ENCODE measurements at regions not wholly inside any gene's neighbourhood (a gene's known extent, or its start where the extent isn't known, plus 50 kb on each side); places are given as distances from the start of the nearest gene placed in this dataset.

DNA sequence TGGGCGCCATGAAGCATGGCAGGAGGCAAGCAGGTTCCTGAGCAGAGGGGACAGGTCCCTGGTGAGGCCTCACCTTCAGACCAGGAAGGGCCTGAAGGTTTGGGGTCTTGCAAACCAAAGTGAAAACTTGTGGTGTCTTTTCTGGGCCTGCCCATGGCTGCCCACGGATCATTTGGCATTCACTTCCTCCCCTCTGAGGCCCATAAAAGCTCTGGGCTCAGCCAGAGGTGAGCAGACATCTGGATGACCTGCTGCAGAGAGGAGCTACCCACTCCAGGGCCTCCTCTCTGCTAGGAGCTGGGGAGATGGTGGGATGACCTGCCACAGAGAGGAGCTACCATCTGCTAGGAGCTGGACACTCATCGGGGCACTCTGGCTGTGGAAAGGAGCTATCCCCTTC, 112.9 kb upstream of the TMEM18 start:
- no peak for DNase-seq
- 83 to 100% methylated on average over 1 to 3 of the region's 3 CpGs for WGBS, 2 donors (ENCODE audit: low coverage in 1 of 2)
- H3K36me3 ChIP-seq = no peaks in the 10 kb centered on the region
- H3K27me3 ChIP-seq = no peaks in the 10 kb centered on the region
- H3K4me3 ChIP-seq = no peak overlapping the region
- no peaks in the 10 kb centered on the region for H3K4me1 ChIP-seq
- intact Hi-C loops (cut with DNase I; ENCODE audit: low total_unique reads) = no loop called here
- in situ Hi-C loops (cut with MboI; ENCODE audit: low pct_ligation_motif_present in 1 of 4, low pct_unique_long_range_greater_than_20kb in 1 of 4, low sequenced_read_pairs in 3 of 4) = no loop called here
- no peaks in the 10 kb centered on the region for H3K9me3 ChIP-seq
- no peak for TF ChIP-seq EP300 (IDR thresholded peaks at IDR 0.05; ENCODE audit: low read depth)
- TF ChIP-seq, protein P1, sequence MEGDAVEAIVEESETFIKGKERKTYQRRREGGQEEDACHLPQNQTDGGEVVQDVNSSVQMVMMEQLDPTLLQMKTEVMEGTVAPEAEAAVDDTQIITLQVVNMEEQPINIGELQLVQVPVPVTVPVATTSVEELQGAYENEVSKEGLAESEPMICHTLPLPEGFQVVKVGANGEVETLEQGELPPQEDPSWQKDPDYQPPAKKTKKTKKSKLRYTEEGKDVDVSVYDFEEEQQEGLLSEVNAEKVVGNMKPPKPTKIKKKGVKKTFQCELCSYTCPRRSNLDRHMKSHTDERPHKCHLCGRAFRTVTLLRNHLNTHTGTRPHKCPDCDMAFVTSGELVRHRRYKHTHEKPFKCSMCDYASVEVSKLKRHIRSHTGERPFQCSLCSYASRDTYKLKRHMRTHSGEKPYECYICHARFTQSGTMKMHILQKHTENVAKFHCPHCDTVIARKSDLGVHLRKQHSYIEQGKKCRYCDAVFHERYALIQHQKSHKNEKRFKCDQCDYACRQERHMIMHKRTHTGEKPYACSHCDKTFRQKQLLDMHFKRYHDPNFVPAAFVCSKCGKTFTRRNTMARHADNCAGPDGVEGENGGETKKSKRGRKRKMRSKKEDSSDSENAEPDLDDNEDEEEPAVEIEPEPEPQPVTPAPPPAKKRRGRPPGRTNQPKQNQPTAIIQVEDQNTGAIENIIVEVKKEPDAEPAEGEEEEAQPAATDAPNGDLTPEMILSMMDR (IDR thresholded peaks at IDR 0.05) = no peak
- no peak for TF ChIP-seq POLR2A (IDR thresholded peaks at IDR 0.05)
- no peak for TF ChIP-seq POLR2AphosphoS5 (IDR thresholded peaks at IDR 0.05)
- no peak overlapping the region for H3K27ac ChIP-seq

DNA sequence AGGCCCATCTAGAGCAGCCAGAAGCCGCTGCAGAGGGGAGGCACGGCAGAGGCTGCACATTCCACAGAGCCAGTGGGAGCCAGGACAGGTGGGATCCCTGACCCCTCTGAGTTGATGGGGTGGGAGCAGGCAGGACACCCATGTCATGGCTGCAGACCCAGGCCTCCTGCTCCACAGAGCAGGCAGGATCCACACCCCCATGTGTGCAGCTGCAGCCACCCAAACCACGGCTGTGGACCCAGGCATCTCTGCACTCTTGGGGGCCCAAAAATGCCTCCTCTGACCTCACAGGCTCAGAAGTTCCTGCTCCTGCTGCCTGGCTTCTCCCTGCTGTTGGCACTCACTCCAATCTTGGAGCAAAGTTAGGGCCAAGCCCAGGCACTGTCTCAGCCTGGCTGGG, 112.3 kb upstream of the TMEM18 start:
- in situ Hi-C loops (cut with MboI; ENCODE audit: low pct_ligation_motif_present in 1 of 4, low pct_unique_long_range_greater_than_20kb in 1 of 4, low sequenced_read_pairs in 3 of 4) = no loop called here
- Histone ChIP-seq H3K36me3 (no peaks in the 10 kb centered on the region), H3K27me3 (no peaks in the 10 kb centered on the region), H3K9me3 (no peaks in the 10 kb centered on the region), H3K4me1 (no peaks in the 10 kb centered on the region), H3K4me3 (no peak overlapping the region), H3K27ac (no peak overlapping the region)
- intact Hi-C loops (cut with DNase I; ENCODE audit: low total_unique reads) = no loop called here
- no peak for DNase-seq
- WGBS, 2 donors (ENCODE audit: low coverage in 1 of 2) = 97 to 100% methylated on average over 1 to 3 of the region's 3 CpGs
- TF ChIP-seq POLR2A (IDR thresholded peaks at IDR 0.05) (no peak), POLR2AphosphoS5 (IDR thresholded peaks at IDR 0.05) (no peak), EP300 (IDR thresholded peaks at IDR 0.05; ENCODE audit: low read depth) (no peak)
- TF ChIP-seq, protein P1 (IDR thresholded peaks at IDR 0.05) = no peak

DNA sequence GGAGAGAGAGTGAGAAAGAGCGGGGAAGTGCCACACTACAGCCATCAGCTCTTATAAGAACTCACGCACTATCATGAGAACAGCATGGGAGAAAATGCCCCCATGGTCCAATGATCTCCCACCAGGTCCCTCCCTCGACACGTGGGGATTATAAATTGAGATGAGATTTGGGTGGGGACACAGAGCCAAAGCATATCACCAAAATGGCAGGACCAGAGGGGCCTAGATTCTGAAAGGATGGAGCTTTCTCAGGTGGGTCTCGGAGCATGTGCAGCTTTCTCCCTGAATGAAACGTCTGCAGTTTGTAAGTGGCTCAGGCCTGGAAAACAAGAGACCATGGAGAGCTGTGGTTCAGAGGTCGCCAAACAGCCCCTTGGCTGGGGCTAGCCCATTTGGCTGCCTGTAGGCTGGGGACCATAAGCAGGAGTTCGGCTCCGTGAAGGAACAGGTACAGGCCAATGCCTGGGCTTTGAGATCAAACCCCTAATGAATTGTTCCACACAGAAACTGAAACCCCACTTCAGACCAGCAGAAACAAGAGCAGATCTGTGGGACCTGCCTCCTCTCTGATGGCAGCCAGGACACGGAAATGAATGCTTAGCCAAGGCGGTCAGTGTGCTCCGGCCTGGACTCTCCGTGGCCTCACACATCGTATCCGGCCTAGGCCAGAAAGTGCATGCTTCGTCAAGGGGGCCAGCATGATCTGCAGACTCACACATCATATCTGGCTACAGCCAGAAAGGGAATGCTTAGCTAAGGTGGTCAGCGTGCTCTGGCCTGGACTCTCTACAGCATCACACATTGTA, 111.2 kb upstream of the TMEM18 start:
- intact Hi-C loops (cut with DNase I; ENCODE audit: low total_unique reads) = no loop called here
- TF ChIP-seq POLR2AphosphoS5 (IDR thresholded peaks at IDR 0.05) = no peak
- no peak for TF ChIP-seq EP300 (IDR thresholded peaks at IDR 0.05; ENCODE audit: low read depth)
- no peak for TF ChIP-seq POLR2A (IDR thresholded peaks at IDR 0.05)
- TF ChIP-seq, protein P1 (IDR thresholded peaks at IDR 0.05) = no peak
- Histone ChIP-seq H3K27ac (no peak overlapping the region), H3K4me3 (no peak overlapping the region), H3K36me3 (no peaks in the 10 kb centered on the region), H3K27me3 (no peaks in the 10 kb centered on the region), H3K4me1 (no peaks in the 10 kb centered on the region), H3K9me3 (no peaks in the 10 kb centered on the region)
- in situ Hi-C loops (cut with MboI; ENCODE audit: low pct_ligation_motif_present in 1 of 4, low pct_unique_long_range_greater_than_20kb in 1 of 4, low sequenced_read_pairs in 3 of 4) = no loop called here
- WGBS, 2 donors (ENCODE audit: low coverage in 1 of 2) = 88 to 93% methylated on average over 13 to 17 of the region's 17 CpGs
- no peak for DNase-seq

DNA sequence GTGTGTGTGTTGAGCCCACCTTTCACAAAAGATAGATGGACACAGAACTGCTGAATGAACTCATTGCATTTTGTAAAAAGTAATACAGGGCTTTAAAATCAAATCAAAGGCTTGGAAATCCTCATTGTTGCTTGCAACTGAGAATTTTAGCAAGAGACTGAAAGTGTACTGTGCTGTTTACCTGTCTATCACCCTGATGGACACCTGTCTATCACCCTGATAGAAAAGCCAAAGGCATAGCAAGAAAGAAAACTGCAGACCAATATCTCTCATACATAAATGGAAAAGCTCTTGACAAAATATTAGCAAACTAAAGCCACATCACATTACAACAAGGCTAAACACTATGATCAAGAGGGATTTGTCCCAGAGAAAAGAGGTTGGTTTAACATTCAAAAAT, 107.5 kb upstream of the TMEM18 start:
- H3K4me1 ChIP-seq = no peaks in the 10 kb centered on the region
- no peak overlapping the region for H3K27ac ChIP-seq
- H3K36me3 ChIP-seq = no peaks in the 10 kb centered on the region
- no peaks in the 10 kb centered on the region for H3K9me3 ChIP-seq
- intact Hi-C loops (cut with DNase I; ENCODE audit: low total_unique reads) = no loop called here
- TF ChIP-seq POLR2A (IDR thresholded peaks at IDR 0.05) (no peak), EP300 (IDR thresholded peaks at IDR 0.05; ENCODE audit: low read depth) (no peak), POLR2AphosphoS5 (IDR thresholded peaks at IDR 0.05) (no peak)
- TF ChIP-seq, protein P1 (IDR thresholded peaks at IDR 0.05) = no peak
- in situ Hi-C loops (cut with MboI; ENCODE audit: low pct_ligation_motif_present in 1 of 4, low pct_unique_long_range_greater_than_20kb in 1 of 4, low sequenced_read_pairs in 3 of 4) = no loop called here
- no peaks in the 10 kb centered on the region for H3K27me3 ChIP-seq
- no peak for DNase-seq
- no peak overlapping the region for H3K4me3 ChIP-seq
